Chondrocyte (in vitro differentiated cells): ENCODE measurements at regions not wholly inside any gene's neighbourhood (a gene's known extent, or its start where the extent isn't known, plus 50 kb on each side); places are given as distances from the start of the nearest gene placed in this dataset.
A peak's percentile ranks its signal among the peaks of the same experiment; 100 is the strongest.

ENCODE experiments used
- DNase-seq: peaks from one replicate; pipeline ENCODE4 v3.0.0; 2021; ENCODE audit warnings: mixed read lengths, low spot score
- H3K27ac Mint-ChIP-seq: one replicate; pipeline ENCODE4 v1.8.0; 2021; ENCODE audit warnings: mild to moderate bottlenecking, moderate library complexity, mixed read lengths; ENCODE audit not compliant: unreplicated experiment
- H3K27me3 Mint-ChIP-seq: 2 replicates; pipeline ENCODE4 v1.8.0; 2021; ENCODE audit warnings: low read depth, mixed read lengths
- H3K36me3 Mint-ChIP-seq: 2 replicates; pipeline ENCODE4 v1.8.0; 2021; ENCODE audit warnings: low read depth, mixed read lengths
- H3K4me1 Mint-ChIP-seq: 2 replicates; pipeline ENCODE4 v1.8.0; 2021; ENCODE audit warnings: low read depth, mild to moderate bottlenecking, mixed read lengths
- H3K4me3 Mint-ChIP-seq: one replicate; pipeline ENCODE4 v1.8.0; 2021; ENCODE audit warnings: mild to moderate bottlenecking, moderate library complexity, mixed read lengths; ENCODE audit not compliant: unreplicated experiment
- H3K9me3 Mint-ChIP-seq: 2 replicates; pipeline ENCODE4 v1.8.0; 2021; ENCODE audit warnings: low read depth, mixed read lengths
- TF ChIP-seq, protein P1 (sequence below): fragments of 200-600 bp; sonication (generic); IDR thresholded peaks from 2 replicates; pipeline ENCODE4 v1.5.0; 2021; ENCODE audit warnings: antibody characterized with exemption, mild to moderate bottlenecking, moderate library complexity

DNA sequence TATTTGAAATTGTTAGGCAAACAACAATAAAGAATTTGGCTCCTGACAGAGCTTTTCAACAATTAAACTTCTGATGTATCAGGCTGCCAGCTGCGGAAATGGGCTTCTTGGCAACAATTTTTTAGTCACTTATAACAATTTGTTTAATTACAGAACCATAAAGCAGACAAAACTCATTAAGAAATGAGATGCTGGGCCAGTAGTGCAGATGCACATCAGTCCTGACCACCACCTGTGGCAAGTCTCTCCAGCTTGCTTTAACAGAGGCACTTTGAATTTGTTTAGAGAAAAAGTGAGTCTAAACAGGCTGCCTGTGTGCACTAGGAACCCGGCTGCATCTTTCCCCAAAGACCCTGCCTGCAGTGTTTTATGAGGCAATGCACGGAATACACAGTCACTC, 1124.4 kb downstream of the NXPH1 start:
- H3K27ac Mint-ChIP-seq = no peak overlapping the region
- no peaks in the 10 kb centered on the region for H3K9me3 Mint-ChIP-seq
- DNase-seq = no peak
- H3K27me3 Mint-ChIP-seq = no peaks in the 10 kb centered on the region
- TF ChIP-seq, protein P1, sequence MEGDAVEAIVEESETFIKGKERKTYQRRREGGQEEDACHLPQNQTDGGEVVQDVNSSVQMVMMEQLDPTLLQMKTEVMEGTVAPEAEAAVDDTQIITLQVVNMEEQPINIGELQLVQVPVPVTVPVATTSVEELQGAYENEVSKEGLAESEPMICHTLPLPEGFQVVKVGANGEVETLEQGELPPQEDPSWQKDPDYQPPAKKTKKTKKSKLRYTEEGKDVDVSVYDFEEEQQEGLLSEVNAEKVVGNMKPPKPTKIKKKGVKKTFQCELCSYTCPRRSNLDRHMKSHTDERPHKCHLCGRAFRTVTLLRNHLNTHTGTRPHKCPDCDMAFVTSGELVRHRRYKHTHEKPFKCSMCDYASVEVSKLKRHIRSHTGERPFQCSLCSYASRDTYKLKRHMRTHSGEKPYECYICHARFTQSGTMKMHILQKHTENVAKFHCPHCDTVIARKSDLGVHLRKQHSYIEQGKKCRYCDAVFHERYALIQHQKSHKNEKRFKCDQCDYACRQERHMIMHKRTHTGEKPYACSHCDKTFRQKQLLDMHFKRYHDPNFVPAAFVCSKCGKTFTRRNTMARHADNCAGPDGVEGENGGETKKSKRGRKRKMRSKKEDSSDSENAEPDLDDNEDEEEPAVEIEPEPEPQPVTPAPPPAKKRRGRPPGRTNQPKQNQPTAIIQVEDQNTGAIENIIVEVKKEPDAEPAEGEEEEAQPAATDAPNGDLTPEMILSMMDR = no peak
- no peaks in the 10 kb centered on the region for H3K4me1 Mint-ChIP-seq
- H3K4me3 Mint-ChIP-seq = no peak overlapping the region
- no peaks in the 10 kb centered on the region for H3K36me3 Mint-ChIP-seq

DNA sequence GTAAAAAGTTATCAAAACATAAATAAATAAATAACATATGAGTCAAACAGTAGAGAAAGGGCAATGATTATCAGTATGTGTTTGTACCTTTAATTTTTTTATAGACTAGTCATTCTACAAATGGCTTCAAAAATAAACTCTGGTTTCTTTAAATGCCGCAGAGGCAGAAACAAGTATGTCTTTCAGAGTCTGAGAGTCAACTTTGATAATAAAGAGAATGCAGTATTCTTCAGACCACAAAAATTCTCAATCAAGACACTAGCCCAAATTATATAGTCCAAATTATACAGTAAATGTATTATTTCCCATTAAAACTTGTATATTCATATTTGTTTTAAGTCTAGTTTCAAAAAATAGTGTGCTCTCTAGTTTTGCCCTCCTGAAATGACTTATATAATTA, 1142.3 kb downstream of the NXPH1 start:
- H3K27ac Mint-ChIP-seq = no peak overlapping the region
- H3K4me3 Mint-ChIP-seq = no peak overlapping the region
- H3K4me1 Mint-ChIP-seq = no peaks in the 10 kb centered on the region
- TF ChIP-seq, protein P1 = no peak
- H3K9me3 Mint-ChIP-seq = no peaks in the 10 kb centered on the region
- H3K36me3 Mint-ChIP-seq = no peaks in the 10 kb centered on the region
- no peaks in the 10 kb centered on the region for H3K27me3 Mint-ChIP-seq
- DNase-seq = no peak

DNA sequence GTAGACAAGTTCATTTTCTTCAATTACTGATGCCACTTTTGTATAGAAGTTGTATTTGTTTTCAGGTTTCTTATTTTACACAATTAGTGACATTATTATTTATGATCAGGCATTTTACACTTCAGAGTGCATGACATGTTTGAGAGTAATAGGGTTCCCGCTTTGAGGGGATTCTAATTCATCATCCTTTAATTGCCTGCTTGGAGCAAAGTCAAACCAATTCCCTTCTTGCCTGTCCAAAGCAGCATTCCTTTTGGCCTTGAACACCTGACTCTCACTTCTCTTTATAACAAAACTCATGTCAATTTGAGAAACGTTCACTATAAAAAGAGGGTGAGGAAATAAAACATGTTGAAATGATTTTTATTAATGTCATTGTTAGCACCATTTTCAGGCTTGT, 1149.4 kb downstream of the NXPH1 start:
- TF ChIP-seq, protein P1 = no peak
- no peaks in the 10 kb centered on the region for H3K9me3 Mint-ChIP-seq
- H3K27me3 Mint-ChIP-seq = no peaks in the 10 kb centered on the region
- H3K27ac Mint-ChIP-seq = no peak overlapping the region
- no peaks in the 10 kb centered on the region for H3K36me3 Mint-ChIP-seq
- DNase-seq = no peak
- no peak overlapping the region for H3K4me3 Mint-ChIP-seq
- H3K4me1 Mint-ChIP-seq = no peaks in the 10 kb centered on the region

GRCh38 chr7:9598411-9598810, 1165.0 kb downstream of the NXPH1 start:
- Mint-ChIP-seq H3K27me3 (no peaks in the 10 kb centered on the region), H3K9me3 (no peaks in the 10 kb centered on the region), H3K27ac (no peak overlapping the region), H3K4me3 (no peak overlapping the region), H3K36me3 (no peaks in the 10 kb centered on the region), H3K4me1 (no peaks in the 10 kb centered on the region)
- TF ChIP-seq, protein P1 = no peak
- no peak for DNase-seq

GRCh38 chr7:9600974-9601373, 1167.6 kb downstream of the NXPH1 start:
- no peaks in the 10 kb centered on the region for H3K4me1 Mint-ChIP-seq
- no peak overlapping the region for H3K27ac Mint-ChIP-seq
- no peaks in the 10 kb centered on the region for H3K27me3 Mint-ChIP-seq
- no peak overlapping the region for H3K4me3 Mint-ChIP-seq
- TF ChIP-seq, protein P1 = peak; percentile 41
- H3K9me3 Mint-ChIP-seq = no peaks in the 10 kb centered on the region
- no peak for DNase-seq
- H3K36me3 Mint-ChIP-seq = no peaks in the 10 kb centered on the region
